ENCODE measurements at regions not wholly inside any gene's neighbourhood (a gene's known extent, or its start where the extent isn't known, plus 50 kb on each side); places are given as distances from the start of the nearest gene placed in this dataset.

DNA sequence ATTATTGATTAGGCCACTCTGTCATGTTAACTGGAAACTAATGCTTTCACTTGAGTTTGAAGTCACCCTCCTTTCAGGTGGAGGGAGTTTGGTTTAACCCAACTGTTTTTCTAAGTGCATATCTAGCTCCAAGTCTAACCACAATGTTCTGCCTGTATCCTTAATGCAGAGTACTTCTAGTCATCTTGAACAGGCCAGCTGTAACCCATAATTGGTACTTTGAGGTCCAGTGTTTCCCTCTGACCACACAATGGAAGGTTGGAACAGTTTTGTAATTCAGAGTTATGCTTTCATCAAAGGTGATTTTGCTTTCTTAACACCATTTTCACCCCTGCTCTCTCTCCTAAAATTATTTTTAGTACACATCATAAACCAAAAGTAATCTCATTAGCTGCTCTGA is 237.2 kb upstream of the DCN start:
- POLR2A ChIA-PET: no interaction called here

DNA sequence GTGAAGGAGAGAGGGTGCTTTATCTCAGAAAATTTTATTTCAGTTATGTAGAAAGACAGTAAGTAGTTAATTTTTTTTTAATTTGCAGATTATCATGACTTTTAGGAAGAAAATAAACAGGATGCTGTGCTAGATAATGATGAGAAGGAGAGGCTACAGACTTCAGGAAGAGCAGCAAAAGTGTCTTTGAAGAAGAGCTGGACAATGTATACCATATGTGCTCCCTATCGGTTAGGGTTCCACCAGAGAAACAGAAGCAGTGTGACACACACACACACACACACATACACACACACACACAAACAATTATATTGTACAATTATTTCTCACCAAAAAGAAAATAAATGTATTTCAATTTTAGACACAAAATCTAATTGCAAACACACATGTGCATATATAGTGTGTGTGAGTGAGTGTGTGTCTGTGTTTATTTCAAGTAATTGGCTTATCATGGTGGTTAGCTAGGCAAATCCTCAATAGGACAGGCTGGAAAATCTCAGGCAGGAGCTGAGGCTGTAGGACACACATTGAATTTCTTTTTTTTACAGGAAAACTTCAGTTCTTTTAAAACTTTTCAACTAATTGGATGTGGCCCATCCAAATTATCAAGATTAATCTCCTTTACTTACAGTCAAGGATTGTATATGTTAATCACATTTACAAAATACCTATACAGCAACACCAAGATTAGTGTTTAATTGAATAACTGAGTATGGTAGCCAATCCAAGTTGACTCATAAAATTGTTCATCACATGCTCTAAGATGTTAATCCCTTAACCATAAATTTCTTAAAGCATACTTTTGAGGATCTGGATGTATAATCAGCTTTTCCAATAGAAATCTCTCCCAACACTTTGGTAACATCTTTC is 235.8 kb upstream of the DCN start:
- intact Hi-C loops (cut with micrococcal nuclease; ENCODE audit: unreplicated experiment): no loop called here
- CTCF ChIA-PET (ENCODE audit: unreplicated experiment): no interaction called here
- no peak overlapping the region for H2AFZ ChIP-seq (ENCODE audit: low read length)
- no peaks in the 10 kb centered on the region for H3K9me3 ChIP-seq (ENCODE audit: low read length)
- H3K4me3 ChIP-seq (ENCODE audit: low read depth, low read length, poor library complexity, severe bottlenecking): no peak overlapping the region
- H3K4me2 ChIP-seq (ENCODE audit: low read length): no peak overlapping the region
- TF ChIP-seq, protein P1, sequence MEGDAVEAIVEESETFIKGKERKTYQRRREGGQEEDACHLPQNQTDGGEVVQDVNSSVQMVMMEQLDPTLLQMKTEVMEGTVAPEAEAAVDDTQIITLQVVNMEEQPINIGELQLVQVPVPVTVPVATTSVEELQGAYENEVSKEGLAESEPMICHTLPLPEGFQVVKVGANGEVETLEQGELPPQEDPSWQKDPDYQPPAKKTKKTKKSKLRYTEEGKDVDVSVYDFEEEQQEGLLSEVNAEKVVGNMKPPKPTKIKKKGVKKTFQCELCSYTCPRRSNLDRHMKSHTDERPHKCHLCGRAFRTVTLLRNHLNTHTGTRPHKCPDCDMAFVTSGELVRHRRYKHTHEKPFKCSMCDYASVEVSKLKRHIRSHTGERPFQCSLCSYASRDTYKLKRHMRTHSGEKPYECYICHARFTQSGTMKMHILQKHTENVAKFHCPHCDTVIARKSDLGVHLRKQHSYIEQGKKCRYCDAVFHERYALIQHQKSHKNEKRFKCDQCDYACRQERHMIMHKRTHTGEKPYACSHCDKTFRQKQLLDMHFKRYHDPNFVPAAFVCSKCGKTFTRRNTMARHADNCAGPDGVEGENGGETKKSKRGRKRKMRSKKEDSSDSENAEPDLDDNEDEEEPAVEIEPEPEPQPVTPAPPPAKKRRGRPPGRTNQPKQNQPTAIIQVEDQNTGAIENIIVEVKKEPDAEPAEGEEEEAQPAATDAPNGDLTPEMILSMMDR (conservative IDR thresholded peaks at IDR 0.05; ENCODE audit: low read length): no peak
- TF ChIP-seq EZH2phosphoT487 (IDR thresholded peaks at IDR 0.05; ENCODE audit: borderline replicate concordance, low read depth, low read length): no peak
- H3K36me3 ChIP-seq (ENCODE audit: insufficient read depth, low read length): no peaks in the 10 kb centered on the region
- no peak for DNase-seq (ENCODE audit: low spot score)
- H3K79me2 ChIP-seq (ENCODE audit: insufficient read depth, low read depth, low read length): no peaks in the 10 kb centered on the region
- no peaks in the 10 kb centered on the region for H3K4me1 ChIP-seq (ENCODE audit: insufficient read depth, low read length, poor library complexity, severe bottlenecking)
- H3K9me2 ChIP-seq (ENCODE audit: insufficient read depth, low read length): no peaks in the 10 kb centered on the region
- POLR2A ChIA-PET: interaction anchor here (0.7 kb wide), 1 partner anchor 1156 kb away, joined by 3 read pairs; no protein-coding TSS in a partner anchor
- BruUV-seq (replicated peaks): no TSS peak
- no peak overlapping the region for H3K27ac ChIP-seq (ENCODE audit: low read depth, low read length, poor library complexity, severe bottlenecking)
- no peaks in the 10 kb centered on the region for H4K20me1 ChIP-seq (ENCODE audit: insufficient read depth, low read length)

More for the DNA sequence above, 237.2 kb upstream of the DCN start:
- no peaks in the 10 kb centered on the region for H3K9me3 ChIP-seq (ENCODE audit: low read length)
- no peaks in the 10 kb centered on the region for H3K36me3 ChIP-seq (ENCODE audit: insufficient read depth, low read length)
- H2AFZ ChIP-seq (ENCODE audit: low read length): no peak overlapping the region
- H3K9me2 ChIP-seq (ENCODE audit: insufficient read depth, low read length): no peaks in the 10 kb centered on the region
- TF ChIP-seq, protein P1 (conservative IDR thresholded peaks at IDR 0.05; ENCODE audit: low read length): no peak
- TF ChIP-seq EZH2phosphoT487 (IDR thresholded peaks at IDR 0.05; ENCODE audit: borderline replicate concordance, low read depth, low read length): no peak
- H3K79me2 ChIP-seq (ENCODE audit: insufficient read depth, low read depth, low read length): no peaks in the 10 kb centered on the region
- BruUV-seq (replicated peaks): no TSS peak
- CTCF ChIA-PET (ENCODE audit: unreplicated experiment): no interaction called here
- no peak overlapping the region for H3K4me2 ChIP-seq (ENCODE audit: low read length)
- H4K20me1 ChIP-seq (ENCODE audit: insufficient read depth, low read length): no peaks in the 10 kb centered on the region
- H3K4me1 ChIP-seq (ENCODE audit: insufficient read depth, low read length, poor library complexity, severe bottlenecking): no peaks in the 10 kb centered on the region
- no peak overlapping the region for H3K27ac ChIP-seq (ENCODE audit: low read depth, low read length, poor library complexity, severe bottlenecking)
- no peak overlapping the region for H3K4me3 ChIP-seq (ENCODE audit: low read depth, low read length, poor library complexity, severe bottlenecking)
- no peak for DNase-seq (ENCODE audit: low spot score)
- intact Hi-C loops (cut with micrococcal nuclease; ENCODE audit: unreplicated experiment): no loop called here

DNA sequence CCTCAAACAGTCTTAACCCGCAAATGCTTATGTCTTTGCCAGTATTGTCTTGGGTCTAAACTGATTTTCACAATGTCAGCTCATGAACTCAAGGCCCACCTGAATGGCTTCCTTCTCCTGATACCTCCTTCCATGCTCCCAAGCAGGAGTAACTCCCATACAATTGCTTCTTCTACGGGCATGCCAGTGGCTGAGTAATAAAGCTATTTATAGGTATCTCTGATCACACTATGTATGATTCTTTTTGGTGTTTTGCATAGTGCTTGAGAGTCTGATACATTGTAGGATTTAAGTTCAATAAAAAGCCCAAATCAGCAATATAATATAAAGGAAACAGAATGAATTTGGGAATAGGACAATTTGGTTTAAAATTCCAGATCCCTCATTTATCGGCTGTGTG is 235.0 kb upstream of the DCN start:
- intact Hi-C loops (cut with micrococcal nuclease; ENCODE audit: unreplicated experiment): no loop called here
- POLR2A ChIA-PET: no interaction called here
- no peaks in the 10 kb centered on the region for H3K36me3 ChIP-seq (ENCODE audit: insufficient read depth, low read length)
- no peak overlapping the region for H2AFZ ChIP-seq (ENCODE audit: low read length)
- CTCF ChIA-PET (ENCODE audit: unreplicated experiment): no interaction called here
- no TSS peak for BruUV-seq (replicated peaks)
- no peak overlapping the region for H3K4me2 ChIP-seq (ENCODE audit: low read length)
- no peaks in the 10 kb centered on the region for H3K9me3 ChIP-seq (ENCODE audit: low read length)
- no peak overlapping the region for H3K4me3 ChIP-seq (ENCODE audit: low read depth, low read length, poor library complexity, severe bottlenecking)
- H3K79me2 ChIP-seq (ENCODE audit: insufficient read depth, low read depth, low read length): no peaks in the 10 kb centered on the region
- TF ChIP-seq, protein P1 (conservative IDR thresholded peaks at IDR 0.05; ENCODE audit: low read length): no peak
- no peak for TF ChIP-seq EZH2phosphoT487 (IDR thresholded peaks at IDR 0.05; ENCODE audit: borderline replicate concordance, low read depth, low read length)
- no peak overlapping the region for H3K27ac ChIP-seq (ENCODE audit: low read depth, low read length, poor library complexity, severe bottlenecking)
- no peaks in the 10 kb centered on the region for H3K4me1 ChIP-seq (ENCODE audit: insufficient read depth, low read length, poor library complexity, severe bottlenecking)
- H3K9me2 ChIP-seq (ENCODE audit: insufficient read depth, low read length): no peaks in the 10 kb centered on the region
- DNase-seq (ENCODE audit: low spot score): no peak
- H4K20me1 ChIP-seq (ENCODE audit: insufficient read depth, low read length): no peaks in the 10 kb centered on the region
